ENCODE measurements at regions not wholly inside any gene's neighbourhood (a gene's known extent, or its start where the extent isn't known, plus 50 kb on each side); places are given as distances from the start of the nearest gene placed in this dataset.

DNA sequence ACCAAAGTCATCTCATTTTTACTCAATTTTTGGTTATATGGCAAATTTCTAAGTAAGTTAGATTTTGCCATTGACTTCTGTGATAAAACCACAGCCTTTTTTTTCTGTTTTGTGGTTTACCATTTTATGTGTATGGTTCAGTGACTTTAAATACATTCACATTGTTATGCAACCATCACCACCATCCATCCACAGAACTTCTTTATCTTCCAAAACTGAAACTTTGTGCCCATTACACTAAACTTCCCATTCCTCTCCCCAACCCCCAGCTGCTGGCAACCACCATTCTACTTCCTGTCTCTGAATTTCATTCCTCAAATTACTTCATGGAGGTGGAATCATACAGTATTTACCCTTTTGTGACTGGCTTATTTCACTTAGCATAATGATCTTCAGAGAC lies 280.4 kb upstream of the TCERG1L start:
- Histone ChIP-seq H3K4me3 (ENCODE audit: low read length) (no peak overlapping the region), H3K9ac (ENCODE audit: low read length) (no peak overlapping the region), H3K27me3 (replicated peaks; ENCODE audit: control insufficient read depth, insufficient read depth, low read length) (no peaks in the 10 kb centered on the region), H3K9me3 (ENCODE audit: control insufficient read depth, low read length) (no peaks in the 10 kb centered on the region), H3K4me1 (ENCODE audit: control insufficient read depth, insufficient read depth, low read length) (no peaks in the 10 kb centered on the region), H3K36me3 (ENCODE audit: control insufficient read depth, insufficient read depth, low read length, severe bottlenecking) (no peaks in the 10 kb centered on the region)
- DNase-seq (ENCODE audit: low read depth) = no peak

DNA sequence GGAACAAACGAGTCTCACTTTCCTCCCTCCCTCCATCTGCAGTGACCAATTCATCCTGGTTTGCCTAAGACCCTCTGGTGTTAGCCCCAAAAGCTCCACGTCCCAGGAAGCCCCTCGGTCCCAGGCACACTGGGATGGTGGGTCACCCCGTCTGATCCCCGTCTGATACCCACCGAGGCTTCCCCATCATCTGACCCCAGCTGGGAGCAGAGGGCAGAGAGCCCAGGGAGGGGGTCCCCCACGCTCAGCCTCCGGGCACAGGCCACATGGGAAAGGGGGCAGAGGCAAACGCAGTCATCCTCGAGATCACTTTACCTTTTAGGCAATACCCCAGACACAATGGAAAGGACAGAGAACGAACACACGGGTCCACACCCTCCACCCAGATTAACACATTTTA lies 291.6 kb upstream of the PPP2R2D start:
- no peak for DNase-seq (ENCODE audit: low read depth)
- Histone ChIP-seq H3K9ac (ENCODE audit: low read length) (no peak overlapping the region), H3K27me3 (replicated peaks; ENCODE audit: control insufficient read depth, insufficient read depth, low read length) (no peaks in the 10 kb centered on the region), H3K4me1 (ENCODE audit: control insufficient read depth, insufficient read depth, low read length) (no peaks in the 10 kb centered on the region), H3K4me3 (ENCODE audit: low read length) (no peak overlapping the region), H3K9me3 (ENCODE audit: control insufficient read depth, low read length) (peaks cover 10% of the 10 kb centered on the region), H3K36me3 (ENCODE audit: control insufficient read depth, insufficient read depth, low read length, severe bottlenecking) (no peaks in the 10 kb centered on the region)

DNA sequence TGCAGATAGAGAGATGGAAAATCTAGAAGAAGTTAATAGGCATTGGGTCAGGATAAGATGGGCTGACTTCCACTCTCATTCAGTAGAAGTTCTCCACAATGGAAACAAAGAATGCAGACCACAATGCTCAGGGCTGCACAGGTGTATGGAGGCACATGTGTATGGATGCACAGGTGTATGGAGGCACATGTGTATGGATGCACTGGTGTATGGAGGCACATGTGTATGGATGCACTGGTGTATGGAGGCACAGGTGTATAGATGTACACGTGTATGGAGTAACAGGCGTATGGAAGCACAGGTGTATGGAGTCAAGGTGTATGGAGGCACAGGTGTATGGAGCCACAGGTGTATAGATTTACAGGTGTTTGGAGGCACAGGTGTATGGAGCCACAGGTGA lies 285.7 kb upstream of the PPP2R2D start:
- no peak overlapping the region for H3K4me3 ChIP-seq (ENCODE audit: low read length)

DNA sequence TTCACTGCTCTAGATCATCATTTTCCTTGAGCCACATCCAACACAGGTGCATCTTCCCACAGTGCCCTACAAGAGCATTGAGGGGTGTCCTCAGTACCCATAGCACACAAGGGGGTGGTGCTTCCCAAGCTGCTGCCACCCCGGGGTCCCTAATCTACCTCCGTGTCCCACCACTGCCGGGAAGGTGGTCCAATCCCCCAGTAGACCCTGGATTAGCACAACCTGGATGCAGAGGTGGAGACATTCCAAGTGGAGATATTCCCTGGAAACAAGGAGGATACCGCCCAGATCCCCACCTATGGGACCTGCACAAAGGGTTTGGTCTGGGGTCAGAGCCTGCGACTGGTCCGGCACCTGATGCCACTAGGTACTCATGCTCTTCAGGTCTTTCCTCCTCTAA lies 284.8 kb upstream of the PPP2R2D start:
- Histone ChIP-seq H3K9me3 (ENCODE audit: control insufficient read depth, low read length) (no peaks in the 10 kb centered on the region), H3K36me3 (ENCODE audit: control insufficient read depth, insufficient read depth, low read length, severe bottlenecking) (no peaks in the 10 kb centered on the region), H3K27me3 (replicated peaks; ENCODE audit: control insufficient read depth, insufficient read depth, low read length) (no peaks in the 10 kb centered on the region), H3K4me3 (ENCODE audit: low read length) (no peak overlapping the region), H3K9ac (ENCODE audit: low read length) (no peak overlapping the region), H3K4me1 (ENCODE audit: control insufficient read depth, insufficient read depth, low read length) (no peaks in the 10 kb centered on the region)
- no peak for DNase-seq (ENCODE audit: low read depth)

More for the DNA sequence above, 285.7 kb upstream of the PPP2R2D start:
- DNase-seq (ENCODE audit: low read depth) = no peak
- H3K36me3 ChIP-seq (ENCODE audit: control insufficient read depth, insufficient read depth, low read length, severe bottlenecking) = no peaks in the 10 kb centered on the region
- H3K27me3 ChIP-seq (replicated peaks; ENCODE audit: control insufficient read depth, insufficient read depth, low read length) = no peaks in the 10 kb centered on the region
- no peaks in the 10 kb centered on the region for H3K4me1 ChIP-seq (ENCODE audit: control insufficient read depth, insufficient read depth, low read length)
- no peaks in the 10 kb centered on the region for H3K9me3 ChIP-seq (ENCODE audit: control insufficient read depth, low read length)
- no peak overlapping the region for H3K9ac ChIP-seq (ENCODE audit: low read length)

DNA sequence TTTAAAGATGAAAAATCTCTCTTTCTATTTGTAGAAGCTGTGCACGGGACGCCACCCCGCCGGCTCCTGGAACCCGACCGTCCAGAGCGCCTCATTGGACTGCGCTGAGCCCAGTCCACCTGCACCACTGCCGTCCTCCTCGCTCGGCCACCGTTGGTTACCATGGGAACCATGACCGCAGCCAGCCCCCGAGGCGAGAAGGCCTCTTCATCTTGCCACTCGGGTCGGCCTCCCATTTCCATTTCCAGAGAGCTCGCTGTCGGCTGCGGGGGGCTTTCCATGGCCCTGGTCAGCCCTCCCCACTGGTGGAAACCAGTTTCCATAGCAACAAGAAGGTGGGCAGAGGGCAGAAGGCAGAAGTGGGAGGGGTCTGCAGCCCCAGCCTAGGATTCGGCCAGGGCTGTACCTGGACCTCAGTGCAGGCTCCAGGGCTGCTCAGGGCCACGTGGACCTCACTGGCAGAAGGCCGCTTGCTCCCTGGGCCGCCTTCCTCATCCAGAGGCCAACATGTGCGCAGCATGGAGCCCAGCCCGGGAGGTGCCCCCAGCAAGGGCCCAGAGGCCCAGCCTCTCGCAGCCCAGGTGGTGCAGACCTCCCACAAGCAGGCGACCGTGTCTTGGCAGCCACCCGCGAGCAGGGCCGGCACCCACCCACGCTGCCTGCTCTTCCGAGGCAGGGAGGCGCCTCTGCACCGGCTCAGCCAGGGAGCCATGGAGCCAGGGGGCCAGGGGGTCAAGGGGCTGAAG lies 283.5 kb upstream of the PPP2R2D start:
- H3K27me3 ChIP-seq (replicated peaks; ENCODE audit: control insufficient read depth, insufficient read depth, low read length) = no peaks in the 10 kb centered on the region
- no peak overlapping the region for H3K4me3 ChIP-seq (ENCODE audit: low read length)
- no peaks in the 10 kb centered on the region for H3K9me3 ChIP-seq (ENCODE audit: control insufficient read depth, low read length)
- no peak overlapping the region for H3K9ac ChIP-seq (ENCODE audit: low read length)
- H3K36me3 ChIP-seq (ENCODE audit: control insufficient read depth, insufficient read depth, low read length, severe bottlenecking) = no peaks in the 10 kb centered on the region
- no peak for DNase-seq (ENCODE audit: low read depth)
- H3K4me1 ChIP-seq (ENCODE audit: control insufficient read depth, insufficient read depth, low read length) = no peaks in the 10 kb centered on the region

DNA sequence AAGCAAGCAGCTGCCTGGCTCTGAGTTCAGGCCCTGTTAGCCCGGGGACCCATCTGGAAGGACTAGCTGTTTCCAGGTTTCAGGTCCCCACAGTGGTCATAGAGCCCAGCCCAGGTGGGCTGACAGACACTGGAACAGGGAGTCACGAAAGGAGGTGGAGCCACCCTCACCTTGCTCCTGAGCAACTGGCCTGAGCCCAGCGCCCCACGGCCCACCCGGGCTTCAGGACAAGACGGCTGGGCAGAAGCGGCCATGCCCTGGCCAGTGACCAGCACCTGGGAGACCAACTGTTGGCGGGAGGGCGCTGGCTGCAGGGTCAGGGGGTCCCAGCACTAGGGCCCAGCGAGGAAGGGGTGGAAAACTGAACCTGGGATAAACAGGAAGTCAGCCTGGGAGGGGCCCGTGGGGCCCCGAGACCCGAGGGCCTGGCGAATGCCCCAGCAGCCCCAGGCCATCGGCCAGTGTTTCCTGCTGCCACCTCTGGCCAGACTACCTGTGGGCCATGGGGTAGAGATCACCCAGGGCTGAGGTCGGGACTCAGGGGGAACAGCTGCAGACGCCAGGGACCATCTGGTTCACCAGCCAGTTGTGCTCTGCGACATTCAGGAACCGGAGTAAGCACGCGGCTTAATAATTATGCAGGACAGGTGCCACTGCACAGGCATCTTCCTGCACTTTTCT lies 282.1 kb upstream of the PPP2R2D start:
- Histone ChIP-seq H3K36me3 (ENCODE audit: control insufficient read depth, insufficient read depth, low read length, severe bottlenecking) (no peaks in the 10 kb centered on the region), H3K9me3 (ENCODE audit: control insufficient read depth, low read length) (no peaks in the 10 kb centered on the region), H3K4me1 (ENCODE audit: control insufficient read depth, insufficient read depth, low read length) (no peaks in the 10 kb centered on the region), H3K27me3 (replicated peaks; ENCODE audit: control insufficient read depth, insufficient read depth, low read length) (no peaks in the 10 kb centered on the region), H3K9ac (ENCODE audit: low read length) (no peak overlapping the region), H3K4me3 (ENCODE audit: low read length) (no peak overlapping the region)
- no peak for DNase-seq (ENCODE audit: low read depth)

DNA sequence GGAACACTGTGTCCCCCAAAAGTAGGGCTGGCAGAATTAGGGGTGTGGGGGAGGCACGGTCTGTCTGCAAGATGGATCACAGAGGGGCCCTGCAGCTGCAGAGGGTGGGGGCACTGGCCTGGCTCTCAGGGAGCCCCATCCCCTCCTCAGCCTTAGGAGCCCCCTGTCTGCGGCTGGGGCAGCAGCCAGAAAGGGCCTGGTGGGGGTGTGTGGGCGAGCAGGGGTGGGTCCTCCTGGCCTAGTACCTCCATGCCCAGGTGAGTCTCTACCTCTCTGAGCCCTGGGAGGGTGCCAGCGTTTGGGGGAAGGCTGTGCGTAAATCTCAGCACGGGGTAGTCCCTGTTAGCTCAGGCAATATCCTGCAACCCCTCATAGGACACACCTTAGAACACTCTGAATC lies 280.5 kb upstream of the PPP2R2D start:
- Histone ChIP-seq H3K4me1 (ENCODE audit: control insufficient read depth, insufficient read depth, low read length) (no peaks in the 10 kb centered on the region), H3K9ac (ENCODE audit: low read length) (no peak overlapping the region), H3K36me3 (ENCODE audit: control insufficient read depth, insufficient read depth, low read length, severe bottlenecking) (no peaks in the 10 kb centered on the region), H3K9me3 (ENCODE audit: control insufficient read depth, low read length) (no peaks in the 10 kb centered on the region), H3K27me3 (replicated peaks; ENCODE audit: control insufficient read depth, insufficient read depth, low read length) (no peaks in the 10 kb centered on the region), H3K4me3 (ENCODE audit: low read length) (no peak overlapping the region)
- DNase-seq (ENCODE audit: low read depth) = no peak

DNA sequence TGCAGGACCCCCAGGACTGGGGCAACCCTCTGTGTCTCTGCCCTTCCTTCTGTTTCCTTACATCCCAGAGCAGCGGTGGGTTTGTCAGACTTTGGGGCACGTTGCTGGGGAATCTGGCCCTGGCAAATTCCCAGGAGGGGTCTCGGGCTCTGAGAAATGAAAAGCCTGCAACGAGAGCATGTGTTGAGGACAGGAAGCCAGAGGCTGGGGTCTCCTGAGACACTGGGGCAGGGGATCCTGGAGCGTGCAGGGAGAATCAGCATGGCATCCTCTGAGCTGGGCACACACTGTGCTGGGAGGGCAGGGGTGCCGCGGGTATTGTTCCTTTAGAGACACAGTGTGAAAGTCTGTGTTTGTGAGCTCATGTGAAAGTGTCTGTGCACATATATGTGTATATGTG lies 279.9 kb upstream of the PPP2R2D start:
- no peaks in the 10 kb centered on the region for H3K9me3 ChIP-seq (ENCODE audit: control insufficient read depth, low read length)
- H3K4me3 ChIP-seq (ENCODE audit: low read length) = no peak overlapping the region
- H3K27me3 ChIP-seq (replicated peaks; ENCODE audit: control insufficient read depth, insufficient read depth, low read length) = no peaks in the 10 kb centered on the region
- no peaks in the 10 kb centered on the region for H3K36me3 ChIP-seq (ENCODE audit: control insufficient read depth, insufficient read depth, low read length, severe bottlenecking)
- DNase-seq (ENCODE audit: low read depth) = no peak
- H3K4me1 ChIP-seq (ENCODE audit: control insufficient read depth, insufficient read depth, low read length) = no peaks in the 10 kb centered on the region
- no peak overlapping the region for H3K9ac ChIP-seq (ENCODE audit: low read length)

DNA sequence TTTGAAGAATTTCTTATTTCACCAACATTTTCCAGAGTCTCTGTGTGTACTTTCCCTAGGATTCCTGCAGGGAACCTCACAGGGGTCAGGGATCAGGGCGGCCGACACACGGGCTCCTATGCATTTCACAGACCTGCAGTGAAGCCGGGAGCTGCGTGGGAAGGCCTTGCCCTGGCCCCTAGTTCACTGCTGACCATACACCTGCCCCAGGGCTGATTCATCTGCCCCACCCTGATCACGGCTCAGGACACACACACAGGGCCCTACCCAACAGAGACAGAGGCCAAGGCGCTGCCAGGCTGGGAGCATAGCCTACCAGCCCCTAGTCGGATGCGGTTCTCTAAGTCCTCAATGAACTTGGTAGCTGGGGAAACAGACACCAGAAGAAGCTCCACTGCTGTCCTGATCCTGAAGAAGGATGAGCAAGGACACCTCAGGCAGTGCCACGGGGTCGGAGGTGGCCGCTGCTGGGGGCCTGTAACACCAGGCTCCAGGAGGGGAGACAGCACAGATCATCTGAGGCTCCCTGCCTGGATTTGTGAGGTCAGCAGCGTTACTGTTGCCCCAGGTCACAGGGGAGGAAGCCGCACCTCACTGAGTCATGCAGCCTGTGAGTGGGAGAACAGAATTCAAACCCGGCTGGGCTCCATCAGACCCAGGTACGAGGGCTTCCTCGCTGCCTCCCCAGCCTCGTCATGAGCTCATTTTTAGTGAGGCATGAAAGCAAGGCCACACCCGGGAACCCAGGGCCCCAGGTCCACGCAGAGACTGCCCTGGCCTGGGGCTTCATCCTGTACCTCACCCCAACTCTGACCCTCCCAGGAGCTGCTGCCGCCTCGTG lies 278.8 kb upstream of the PPP2R2D start:
- Histone ChIP-seq H3K9ac (ENCODE audit: low read length) (no peak overlapping the region), H3K4me1 (ENCODE audit: control insufficient read depth, insufficient read depth, low read length) (no peaks in the 10 kb centered on the region), H3K9me3 (ENCODE audit: control insufficient read depth, low read length) (no peaks in the 10 kb centered on the region), H3K36me3 (ENCODE audit: control insufficient read depth, insufficient read depth, low read length, severe bottlenecking) (no peaks in the 10 kb centered on the region), H3K27me3 (replicated peaks; ENCODE audit: control insufficient read depth, insufficient read depth, low read length) (no peaks in the 10 kb centered on the region), H3K4me3 (ENCODE audit: low read length) (no peak overlapping the region)
- no peak for DNase-seq (ENCODE audit: low read depth)

DNA sequence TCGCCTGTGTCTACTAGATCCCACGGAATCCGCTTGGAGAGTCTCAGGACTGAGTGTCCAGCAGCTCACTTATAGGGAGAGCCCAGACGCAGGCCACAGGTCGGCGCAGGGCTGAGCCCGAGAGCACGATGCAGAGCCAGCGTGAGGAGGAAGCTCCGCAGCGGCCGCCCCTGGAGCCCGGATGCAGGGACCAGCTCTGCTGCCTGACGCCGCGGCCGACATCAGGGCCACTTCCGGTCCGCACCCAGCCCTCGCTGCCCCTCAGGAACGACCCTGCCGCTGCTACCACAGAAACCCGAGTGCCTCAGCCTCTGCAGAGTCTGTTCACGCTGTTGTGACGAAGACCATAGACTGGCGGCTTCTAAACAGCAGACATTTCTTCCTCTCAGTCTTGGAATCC lies 275.8 kb upstream of the PPP2R2D start:
- no peak overlapping the region for H3K9ac ChIP-seq (ENCODE audit: low read length)
- no peaks in the 10 kb centered on the region for H3K4me1 ChIP-seq (ENCODE audit: control insufficient read depth, insufficient read depth, low read length)
- H3K36me3 ChIP-seq (ENCODE audit: control insufficient read depth, insufficient read depth, low read length, severe bottlenecking) = no peaks in the 10 kb centered on the region
- no peak overlapping the region for H3K4me3 ChIP-seq (ENCODE audit: low read length)
- H3K9me3 ChIP-seq (ENCODE audit: control insufficient read depth, low read length) = peaks cover 3% of the 10 kb centered on the region
- no peak for DNase-seq (ENCODE audit: low read depth)
- H3K27me3 ChIP-seq (replicated peaks; ENCODE audit: control insufficient read depth, insufficient read depth, low read length) = no peaks in the 10 kb centered on the region

DNA sequence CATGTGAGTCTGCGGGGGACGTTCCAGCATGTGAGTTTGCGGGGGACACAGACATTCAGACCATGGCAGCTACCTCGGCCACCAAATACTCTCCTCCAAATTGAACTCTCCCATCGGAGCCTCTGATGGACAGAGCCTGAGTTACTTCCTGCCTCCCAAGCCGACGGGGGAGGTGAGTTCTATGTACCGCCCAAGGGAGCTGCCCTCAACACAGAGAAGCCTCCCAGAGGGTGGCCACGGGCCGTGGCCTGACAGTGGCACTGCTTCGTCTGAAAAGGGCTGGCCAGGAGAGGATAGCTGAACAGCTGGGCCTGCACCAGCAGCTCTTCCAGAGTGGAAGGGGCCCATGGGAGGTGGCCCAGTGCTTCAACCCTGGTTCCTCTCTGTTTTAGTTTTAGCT lies 274.5 kb upstream of the PPP2R2D start:
- Histone ChIP-seq H3K4me3 (ENCODE audit: low read length) (no peak overlapping the region), H3K9ac (ENCODE audit: low read length) (no peak overlapping the region), H3K27me3 (replicated peaks; ENCODE audit: control insufficient read depth, insufficient read depth, low read length) (no peaks in the 10 kb centered on the region), H3K36me3 (ENCODE audit: control insufficient read depth, insufficient read depth, low read length, severe bottlenecking) (no peaks in the 10 kb centered on the region), H3K4me1 (ENCODE audit: control insufficient read depth, insufficient read depth, low read length) (no peaks in the 10 kb centered on the region), H3K9me3 (ENCODE audit: control insufficient read depth, low read length) (peaks cover 3% of the 10 kb centered on the region)
- no peak for DNase-seq (ENCODE audit: low read depth)

All from adipocyte (in vitro differentiated cells).